H1 (cell line): ENCODE measurements at regions not wholly inside any gene's neighbourhood (a gene's known extent, or its start where the extent isn't known, plus 50 kb on each side); places are given as distances from the start of the nearest gene placed in this dataset.
A peak's percentile ranks its signal among the peaks of the same experiment; 100 is the strongest.

ENCODE experiments used
- CTCF ChIA-PET: fragments of 300-600 bp; sonication (Branson Sonifier 250); formaldehyde crosslinking; loops from one replicate; lab custom pipeline; 2021; ENCODE audit not compliant: partially characterized antibody; lab: Charles Lee
- POLR2A ChIA-PET: fragments of 300-600 bp; sonication (Branson Sonifier 250); formaldehyde crosslinking; loops from one replicate; lab custom pipeline; 2021; ENCODE audit warnings: inconsistent platforms; ENCODE audit not compliant: partially characterized antibody; lab: Charles Lee
- DNase-seq, 2 experiments: peaks; one replicate each; pipeline versions ENCODE4 v3.0.0 to v3.0.0-alpha.2; 2010 to 2022; ENCODE audit warnings: low spot score in 2 of 2, low read depth in 1 of 2, mixed read lengths in 1 of 2
- FAIRE-seq: peaks from 2 replicates; lab custom pipeline; 2011; peaks lifted over from hg19 to GRCh38; lab: Jason Lieb, UNC
- H2AFZ ChIP-seq: 2 replicates; pipeline ENCODE4 v1.8.1; 2012; ENCODE audit warnings: low read length, inconsistent platforms
- H2AK5ac ChIP-seq: 2 replicates; pipeline ENCODE4 v1.6.1; 2013; ENCODE audit warnings: low read depth, low read length
- H2BK120ac ChIP-seq: replicated peaks from 2 replicates; pipeline ENCODE3; 2013; ENCODE audit warnings: low read depth, low read length, inconsistent platforms
- H2BK12ac ChIP-seq: 2 replicates; pipeline ENCODE4 v1.6.1; 2013; ENCODE audit warnings: low read depth, low read length
- H2BK15ac ChIP-seq: 2 replicates; pipeline ENCODE4 v1.6.1; 2013; ENCODE audit warnings: low read length
- H2BK20ac ChIP-seq: 2 replicates; pipeline ENCODE4 v1.6.1; 2013; ENCODE audit warnings: low read length
- H2BK5ac ChIP-seq: 2 replicates; pipeline ENCODE4 v1.6.1; 2013; ENCODE audit warnings: low read depth, low read length
- H3K14ac ChIP-seq: 2 replicates; pipeline ENCODE4 v1.6.1; 2013; ENCODE audit warnings: inconsistent platforms; ENCODE audit not compliant: insufficient read length
- H3K18ac ChIP-seq: 2 replicates; pipeline ENCODE4 v1.6.1; 2013; ENCODE audit warnings: low read length; ENCODE audit errors: extremely low read depth
- H3K23ac ChIP-seq: 2 replicates; pipeline ENCODE4 v1.6.1; 2013; ENCODE audit warnings: inconsistent platforms; ENCODE audit not compliant: insufficient read length
- H3K23me2 ChIP-seq: 2 replicates; pipeline ENCODE4 v1.6.1; 2013; ENCODE audit warnings: low read depth, low read length
- H3K27ac ChIP-seq: 2 replicates; pipeline ENCODE4 v1.6.1; 2011; ENCODE audit warnings: low read depth, low read length, inconsistent platforms
- H3K27me3 ChIP-seq, 4 experiments: replicated peaks in 1 of 4; 1 replicate in 1 of 4; 2 replicates in 3 of 4; pipeline versions ENCODE4 v1.6.1 to v1.8.1; 2011 to 2013; ENCODE audit warnings: low read length in 3 of 4, mild to moderate bottlenecking in 3 of 4, inconsistent platforms in 2 of 4, mixed read lengths in 2 of 4, moderate library complexity in 1 of 4; ENCODE audit not compliant: control insufficient read depth in 3 of 4, insufficient read depth in 3 of 4; ENCODE audit errors: extremely low read depth in 1 of 4
- H3K36me3 ChIP-seq, 4 experiments: 2 replicates each; pipeline versions ENCODE4 v1.6.1 to v1.8.1; 2011 to 2013; ENCODE audit warnings: mild to moderate bottlenecking in 4 of 4, low read length in 3 of 4, moderate library complexity in 2 of 4, control low read depth in 1 of 4, inconsistent platforms in 1 of 4; ENCODE audit not compliant: insufficient read depth in 4 of 4, control insufficient read depth in 2 of 4
- H3K4ac ChIP-seq: replicated peaks from 2 replicates; pipeline ENCODE3; 2013; ENCODE audit warnings: low read length, low read depth, mixed read lengths, inconsistent platforms; ENCODE audit not compliant: insufficient read length
- H3K4me1 ChIP-seq, 4 experiments: replicated peaks in 1 of 4; 1 replicate in 1 of 4; 2 replicates in 3 of 4; pipeline versions ENCODE4 v1.6.1 to v1.8.1; 2011 to 2013; ENCODE audit warnings: low read length in 3 of 4, inconsistent platforms in 2 of 4, mixed read lengths in 1 of 4; ENCODE audit not compliant: insufficient read depth in 4 of 4, control insufficient read depth in 3 of 4
- H3K4me2 ChIP-seq, 2 experiments: 2 replicates each; pipeline versions ENCODE4 v1.6.1 to v1.8.1; 2011 to 2013; ENCODE audit warnings: low read depth in 2 of 2, low read length in 2 of 2, control low read depth in 1 of 2, inconsistent platforms in 1 of 2, mild to moderate bottlenecking in 1 of 2; ENCODE audit not compliant: insufficient read depth in 1 of 2
- H3K4me3 ChIP-seq, 4 experiments: fragments of 200-600, 300-600 bp in 1 of 4; sonication (generic), shearing (Covaris generic), sonication (Bioruptor Twin) in 1 of 4; 2 replicates each; pipeline versions ENCODE4 v1.5.1 to v1.8.1; 2011 to 2016; ENCODE audit warnings: low read length in 4 of 4, low read depth in 3 of 4, control low read depth in 2 of 4, inconsistent platforms in 2 of 4, mild to moderate bottlenecking in 2 of 4, mixed read lengths in 1 of 4, moderate library complexity in 1 of 4; ENCODE audit not compliant: insufficient read depth in 2 of 4; ENCODE audit errors: extremely low read depth in 1 of 4
- H3K56ac ChIP-seq: replicated peaks from 2 replicates; pipeline ENCODE3; 2013; ENCODE audit warnings: low read depth, mild to moderate bottlenecking, mixed read lengths, low read length, inconsistent platforms; ENCODE audit not compliant: insufficient read length
- H3K79me1 ChIP-seq: 2 replicates; pipeline ENCODE4 v1.6.1; 2013; ENCODE audit warnings: low read depth, low read length, control low read depth
- H3K79me2 ChIP-seq, 2 experiments: 2 replicates each; pipeline versions ENCODE4 v1.6.1 to v1.8.1; 2012 to 2013; ENCODE audit warnings: low read length in 2 of 2, mild to moderate bottlenecking in 2 of 2, inconsistent platforms in 1 of 2; ENCODE audit not compliant: insufficient read depth in 2 of 2, control insufficient read depth in 1 of 2
- H3K9ac ChIP-seq, 4 experiments: replicated peaks in 1 of 4; 1 replicate in 1 of 4; 2 replicates in 3 of 4; pipeline versions ENCODE4 v1.6.1 to v1.8.1; 2011 to 2013; ENCODE audit warnings: low read depth in 3 of 4, low read length in 3 of 4, control low read depth in 2 of 4, mild to moderate bottlenecking in 2 of 4, moderate library complexity in 2 of 4, inconsistent platforms in 1 of 4; ENCODE audit errors: extremely low read depth in 1 of 4
- H3K9me3 ChIP-seq, 2 experiments: 2 replicates each; pipeline versions ENCODE4 v1.6.1 to v1.8.1; 2012 to 2013; ENCODE audit warnings: mild to moderate bottlenecking in 2 of 2, moderate library complexity in 2 of 2, control low read depth in 1 of 2, inconsistent platforms in 1 of 2, low read depth in 1 of 2, low read length in 1 of 2, mixed read lengths in 1 of 2; ENCODE audit not compliant: insufficient read depth in 2 of 2
- H4K20me1 ChIP-seq, 2 experiments: replicated peaks in 1 of 2; 2 replicates each; pipeline versions ENCODE3 to v1.8.1; 2011 to 2013; ENCODE audit warnings: inconsistent platforms in 2 of 2, low read length in 2 of 2, mild to moderate bottlenecking in 1 of 2; ENCODE audit not compliant: insufficient read depth in 2 of 2, control insufficient read depth in 1 of 2
- H4K5ac ChIP-seq: 2 replicates; pipeline ENCODE4 v1.6.1; 2013; ENCODE audit warnings: low read length, low read depth, mixed read lengths, inconsistent platforms; ENCODE audit not compliant: insufficient read length
- H4K8ac ChIP-seq: 2 replicates; pipeline ENCODE4 v1.8.0; 2013; ENCODE audit warnings: mild to moderate bottlenecking, moderate library complexity, low read length, inconsistent platforms; ENCODE audit not compliant: insufficient read depth; ENCODE audit errors: extremely low read depth
- H4K91ac ChIP-seq: replicated peaks from 2 replicates; pipeline ENCODE3; 2013; ENCODE audit warnings: low read length, mixed read lengths, inconsistent platforms; ENCODE audit not compliant: insufficient read length
- EGR1 ChIP-seq: IDR thresholded peaks from 2 replicates; pipeline ENCODE4 v1.6.1; 2011; ENCODE audit warnings: low read depth, low read length, borderline replicate concordance
- FOSL1 ChIP-seq: IDR thresholded peaks from 2 replicates; pipeline ENCODE4 v1.6.1; 2011; ENCODE audit warnings: mild to moderate bottlenecking, low read depth, low read length, moderate library complexity; ENCODE audit not compliant: insufficient read depth
- JUND ChIP-seq: IDR thresholded peaks from 2 replicates; pipeline ENCODE4 v1.6.1; 2011; ENCODE audit warnings: mild to moderate bottlenecking, improper control_type of control experiment, low read length
- POU5F1 ChIP-seq: IDR thresholded peaks from 2 replicates; pipeline ENCODE4 v1.6.1; 2011; ENCODE audit warnings: low read depth, mild to moderate bottlenecking, low read length, moderate library complexity
- RFX5 ChIP-seq: IDR thresholded peaks from 2 replicates; pipeline ENCODE4 v1.6.1; 2011; ENCODE audit warnings: low read depth, low read length, improper control_type of control experiment, borderline replicate concordance
- SP1 ChIP-seq: IDR thresholded peaks from 2 replicates; pipeline ENCODE4 v1.6.1; 2011; ENCODE audit warnings: low read depth, low read length
- SRF ChIP-seq: IDR thresholded peaks from 2 replicates; pipeline ENCODE4 v1.6.1; 2011; ENCODE audit warnings: mild to moderate bottlenecking, low read depth, low read length, moderate library complexity
- TAF1 ChIP-seq: IDR thresholded peaks from 2 replicates; pipeline ENCODE4 v1.6.1; 2011; ENCODE audit warnings: mild to moderate bottlenecking, low read depth, low read length
- TAF7 ChIP-seq: optimal IDR thresholded peaks from 2 replicates; pipeline ENCODE3; 2011; ENCODE audit warnings: low read depth, mild to moderate bottlenecking, inconsistent platforms, low read length, moderate library complexity, borderline replicate concordance
- TBP ChIP-seq: IDR thresholded peaks from 2 replicates; pipeline ENCODE4 v1.6.1; 2011; ENCODE audit warnings: low read depth, low read length, improper control_type of control experiment
- USF2 ChIP-seq: IDR thresholded peaks from 2 replicates; pipeline ENCODE4 v1.6.1; 2011; ENCODE audit warnings: low read length, improper control_type of control experiment
- ZNF274 ChIP-seq: IDR thresholded peaks from 2 replicates; pipeline ENCODE4 v1.7.0; 2012; ENCODE audit warnings: low read length, borderline replicate concordance; ENCODE audit errors: extremely low read depth
- WGBS, 2 experiments: shearing (Covaris generic) in 1 of 2; methylation state at CpG; one replicate each; pipeline versions ENCODE4 v1.1.6 to v1.1.7; 2013 to 2015; ENCODE audit warnings: low lambda C conversion rate in 2 of 2, mixed read lengths in 2 of 2, inconsistent platforms in 1 of 2, low coverage in 1 of 2, missing lambda C conversion rate in 1 of 2; ENCODE audit not compliant: insufficient replicate concordance in 2 of 2, insufficient coverage in 1 of 2, insufficient read length in 1 of 2; ENCODE audit errors: extremely low coverage in 1 of 2, missing lambda C conversion rate in 1 of 2; 5-methylcytosine and 5-hydroxymethylcytosine counted together

DNA sequence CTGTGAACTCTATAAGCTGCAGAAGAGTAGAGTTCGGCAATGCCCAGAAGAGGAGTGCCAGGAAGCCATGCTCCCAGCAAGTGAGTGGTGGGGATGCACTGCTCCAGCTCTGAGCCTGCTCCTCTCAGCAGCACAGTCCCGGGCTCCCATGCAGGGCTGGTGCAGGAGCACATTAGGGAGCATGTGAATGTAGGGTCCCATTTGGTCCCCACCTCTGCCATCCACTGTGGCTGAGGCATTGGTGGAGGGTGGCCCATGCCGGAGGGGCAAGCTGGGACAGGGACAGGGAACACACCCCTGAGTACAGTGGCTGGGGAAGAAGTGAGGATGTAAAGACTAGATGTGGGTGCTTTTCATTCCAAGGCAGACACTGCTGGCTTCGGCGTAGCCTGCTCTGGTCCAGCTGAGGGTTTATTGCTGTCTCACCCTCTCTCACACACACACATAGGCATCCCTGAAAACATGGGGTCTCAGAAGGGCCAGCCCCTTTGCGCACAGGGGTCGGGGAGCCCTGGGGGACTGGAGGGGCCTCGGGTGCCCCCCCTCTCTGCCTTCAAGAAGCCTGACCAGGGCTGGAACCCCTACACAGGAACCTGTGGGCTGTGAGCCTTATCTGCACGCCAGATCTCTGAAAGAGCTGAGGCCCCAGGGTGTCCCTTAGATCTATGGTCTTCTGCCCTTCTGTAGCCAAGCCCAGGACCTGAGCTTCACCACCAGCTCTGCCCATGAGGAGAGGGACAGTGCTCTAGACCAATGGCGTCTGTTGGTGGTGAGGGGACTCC lies 341.0 kb downstream of the TCERG1L start:
- POLR2A ChIA-PET, result interaction anchor here (0.6 kb wide), 1 partner anchor 719 kb away, joined by 3 read pairs; no protein-coding TSS in a partner anchor
- Histone ChIP-seq H2AK5ac (no peak overlapping the region), H3K23ac (no peak overlapping the region), H3K4me3 (no peak overlapping the region), H2BK20ac (no peak overlapping the region), H3K36me3 (no peaks in the 10 kb centered on the region), H2BK15ac (0 out of 2 replicates have a peak overlapping the region, but pooled peaks have one; percentile 81), H2BK120ac (no peak overlapping the region), H3K23me2 (no peaks in the 10 kb centered on the region; the same call in 1 of the 2 replicates), H4K20me1 (no peaks in the 10 kb centered on the region), H3K4ac (no peak overlapping the region), H3K27me3 (no peaks in the 10 kb centered on the region), H3K27ac (no peak overlapping the region), H3K9ac (no peak overlapping the region), H3K56ac (no peak overlapping the region), H4K5ac (no peak overlapping the region), H3K79me2 (no peaks in the 10 kb centered on the region), H3K18ac (no peak overlapping the region), H3K4me2 (no peak overlapping the region), H3K14ac (no peak overlapping the region), H2BK12ac (no peak overlapping the region), H2AFZ (no peak overlapping the region), H3K79me1 (no peaks in the 10 kb centered on the region), H3K9me3 (peaks cover 2 to 9% of the 10 kb centered on the region in 2 experiments; a peak in 1 of 4 replicates), H4K8ac (no peak overlapping the region), H2BK5ac (no peak overlapping the region), H4K91ac (no peak overlapping the region), H3K4me1 (0 out of 7 replicates have a peak, but pooled peaks cover 0 to 2% (median 0%) of the 10 kb centered on the region in 4 experiments)
- DNase-seq (no peak), FAIRE-seq (no peak)
- CTCF ChIA-PET, result interaction anchor here (0.8 to 3.3 kb wide), 4 partner anchors 12 to 114 kb away, joined by 3 to 10 read pairs (median 3); no protein-coding TSS in a partner anchor
- 86% methylated on average over 9 of the region's 10 CpGs; no CpG with 5 or more reads in 1 of the 2 experiments for WGBS, 2 experiments
- no peak for TF ChIP-seq TBP
- no peak for TF ChIP-seq TAF1
- no peak for TF ChIP-seq POU5F1
- no peak for TF ChIP-seq USF2
- TF ChIP-seq SP1, result no peak
- no peak for TF ChIP-seq EGR1
- TF ChIP-seq ZNF274, result no peak
- no peak for TF ChIP-seq FOSL1
- no peak for TF ChIP-seq SRF
- TF ChIP-seq RFX5, result no peak
- no peak for TF ChIP-seq JUND
- no peak for TF ChIP-seq TAF7
